ENCODE measurements at regions not wholly inside any gene's neighbourhood (a gene's known extent, or its start where the extent isn't known, plus 50 kb on each side); places are given as distances from the start of the nearest gene placed in this dataset.

- CTCF ChIA-PET: no interaction called here
- TF ChIP-seq EZH2 (IDR thresholded peaks at IDR 0.05; ENCODE audit: borderline replicate concordance, low read depth, low read length, poor library complexity, severe bottlenecking): no peak
- TF ChIP-seq, protein P1, sequence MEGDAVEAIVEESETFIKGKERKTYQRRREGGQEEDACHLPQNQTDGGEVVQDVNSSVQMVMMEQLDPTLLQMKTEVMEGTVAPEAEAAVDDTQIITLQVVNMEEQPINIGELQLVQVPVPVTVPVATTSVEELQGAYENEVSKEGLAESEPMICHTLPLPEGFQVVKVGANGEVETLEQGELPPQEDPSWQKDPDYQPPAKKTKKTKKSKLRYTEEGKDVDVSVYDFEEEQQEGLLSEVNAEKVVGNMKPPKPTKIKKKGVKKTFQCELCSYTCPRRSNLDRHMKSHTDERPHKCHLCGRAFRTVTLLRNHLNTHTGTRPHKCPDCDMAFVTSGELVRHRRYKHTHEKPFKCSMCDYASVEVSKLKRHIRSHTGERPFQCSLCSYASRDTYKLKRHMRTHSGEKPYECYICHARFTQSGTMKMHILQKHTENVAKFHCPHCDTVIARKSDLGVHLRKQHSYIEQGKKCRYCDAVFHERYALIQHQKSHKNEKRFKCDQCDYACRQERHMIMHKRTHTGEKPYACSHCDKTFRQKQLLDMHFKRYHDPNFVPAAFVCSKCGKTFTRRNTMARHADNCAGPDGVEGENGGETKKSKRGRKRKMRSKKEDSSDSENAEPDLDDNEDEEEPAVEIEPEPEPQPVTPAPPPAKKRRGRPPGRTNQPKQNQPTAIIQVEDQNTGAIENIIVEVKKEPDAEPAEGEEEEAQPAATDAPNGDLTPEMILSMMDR (conservative IDR thresholded peaks at IDR 0.05; ENCODE audit: low read depth, low read length): no peak
- Histone ChIP-seq H3K4me3 (ENCODE audit: low read depth, low read length, poor library complexity, severe bottlenecking) (no peak overlapping the region), H3K36me3 (ENCODE audit: insufficient read depth, low read length, poor library complexity, severe bottlenecking) (no peaks in the 10 kb centered on the region), H3K27ac (ENCODE audit: low read depth, low read length, poor library complexity, severe bottlenecking) (no peak overlapping the region), H3K9me3 (ENCODE audit: low read depth, low read length, poor library complexity, severe bottlenecking) (peaks cover 32% of the 10 kb centered on the region), H3K4me1 (ENCODE audit: insufficient read depth, low read length, poor library complexity, severe bottlenecking) (no peaks in the 10 kb centered on the region), H3K27me3 (replicated peaks; ENCODE audit: insufficient read depth, low read depth, low read length, poor library complexity) (no peaks in the 10 kb centered on the region)
- DNase-seq (ENCODE audit: low spot score): no peak
- BruUV-seq (replicated peaks): no TSS peak
- intact Hi-C loops (cut with micrococcal nuclease; ENCODE audit: unreplicated experiment): no loop called here
- POLR2A ChIA-PET (ENCODE audit: low non-redundant PET): no interaction called here
Measured at GRCh38 chr19:27772059-27772458, 1440.9 kb downstream of the UQCRFS1 start.

- BruUV-seq (replicated peaks): no TSS peak
- Histone ChIP-seq H3K4me3 (ENCODE audit: low read depth, low read length, poor library complexity, severe bottlenecking) (no peak overlapping the region), H3K27me3 (replicated peaks; ENCODE audit: insufficient read depth, low read depth, low read length, poor library complexity) (no peaks in the 10 kb centered on the region), H3K27ac (ENCODE audit: low read depth, low read length, poor library complexity, severe bottlenecking) (no peak overlapping the region), H3K9me3 (ENCODE audit: low read depth, low read length, poor library complexity, severe bottlenecking) (peaks cover 47% of the 10 kb centered on the region), H3K36me3 (ENCODE audit: insufficient read depth, low read length, poor library complexity, severe bottlenecking) (no peaks in the 10 kb centered on the region), H3K4me1 (ENCODE audit: insufficient read depth, low read length, poor library complexity, severe bottlenecking) (no peaks in the 10 kb centered on the region)
- ChIA-PET CTCF (no interaction called here), POLR2A (ENCODE audit: low non-redundant PET) (no interaction called here)
- DNase-seq (ENCODE audit: low spot score): no peak
- TF ChIP-seq, protein P1 (conservative IDR thresholded peaks at IDR 0.05; ENCODE audit: low read depth, low read length): no peak
- no peak for TF ChIP-seq EZH2 (IDR thresholded peaks at IDR 0.05; ENCODE audit: borderline replicate concordance, low read depth, low read length, poor library complexity, severe bottlenecking)
- intact Hi-C loops (cut with micrococcal nuclease; ENCODE audit: unreplicated experiment): no loop called here
Measured at GRCh38 chr19:27770095-27770494, 1442.9 kb downstream of the UQCRFS1 start.

DNA sequence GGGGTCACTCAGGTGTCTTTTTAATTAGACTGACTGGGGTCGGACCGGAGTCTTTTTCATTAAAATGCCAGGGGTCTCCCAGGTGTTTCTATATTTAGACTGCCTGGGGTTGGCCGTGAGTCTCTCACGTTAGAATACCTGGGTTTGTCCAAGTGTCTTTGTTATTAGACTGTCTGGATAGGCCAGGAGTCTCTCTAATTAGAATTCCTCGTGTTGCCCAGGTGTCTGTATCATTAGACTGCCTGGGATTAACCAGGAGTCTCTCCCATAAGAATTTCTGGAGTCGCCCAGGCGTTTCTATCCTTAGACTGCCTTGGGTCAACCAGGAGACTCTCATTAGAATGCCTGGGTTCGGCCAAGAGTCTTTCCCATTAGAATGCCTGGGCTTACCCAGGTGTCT is 1445.7 kb downstream of the UQCRFS1 start:
- no peak for TF ChIP-seq EZH2 (IDR thresholded peaks at IDR 0.05; ENCODE audit: borderline replicate concordance, low read depth, low read length, poor library complexity, severe bottlenecking)
- TF ChIP-seq, protein P1 (conservative IDR thresholded peaks at IDR 0.05; ENCODE audit: low read depth, low read length): no peak
- Histone ChIP-seq H3K27me3 (replicated peaks; ENCODE audit: insufficient read depth, low read depth, low read length, poor library complexity) (no peaks in the 10 kb centered on the region), H3K27ac (ENCODE audit: low read depth, low read length, poor library complexity, severe bottlenecking) (no peak overlapping the region), H3K36me3 (ENCODE audit: insufficient read depth, low read length, poor library complexity, severe bottlenecking) (no peaks in the 10 kb centered on the region), H3K4me1 (ENCODE audit: insufficient read depth, low read length, poor library complexity, severe bottlenecking) (no peaks in the 10 kb centered on the region), H3K4me3 (ENCODE audit: low read depth, low read length, poor library complexity, severe bottlenecking) (no peak overlapping the region), H3K9me3 (ENCODE audit: low read depth, low read length, poor library complexity, severe bottlenecking) (peaks cover 43% of the 10 kb centered on the region)
- DNase-seq (ENCODE audit: low spot score): no peak
- ChIA-PET POLR2A (ENCODE audit: low non-redundant PET) (no interaction called here), CTCF (no interaction called here)
- intact Hi-C loops (cut with micrococcal nuclease; ENCODE audit: unreplicated experiment): no loop called here
- BruUV-seq (replicated peaks): no TSS peak
